ENCODE measurements at regions not wholly inside any gene's neighbourhood (a gene's known extent, or its start where the extent isn't known, plus 50 kb on each side); places are given as distances from the start of the nearest gene placed in this dataset.

DNA sequence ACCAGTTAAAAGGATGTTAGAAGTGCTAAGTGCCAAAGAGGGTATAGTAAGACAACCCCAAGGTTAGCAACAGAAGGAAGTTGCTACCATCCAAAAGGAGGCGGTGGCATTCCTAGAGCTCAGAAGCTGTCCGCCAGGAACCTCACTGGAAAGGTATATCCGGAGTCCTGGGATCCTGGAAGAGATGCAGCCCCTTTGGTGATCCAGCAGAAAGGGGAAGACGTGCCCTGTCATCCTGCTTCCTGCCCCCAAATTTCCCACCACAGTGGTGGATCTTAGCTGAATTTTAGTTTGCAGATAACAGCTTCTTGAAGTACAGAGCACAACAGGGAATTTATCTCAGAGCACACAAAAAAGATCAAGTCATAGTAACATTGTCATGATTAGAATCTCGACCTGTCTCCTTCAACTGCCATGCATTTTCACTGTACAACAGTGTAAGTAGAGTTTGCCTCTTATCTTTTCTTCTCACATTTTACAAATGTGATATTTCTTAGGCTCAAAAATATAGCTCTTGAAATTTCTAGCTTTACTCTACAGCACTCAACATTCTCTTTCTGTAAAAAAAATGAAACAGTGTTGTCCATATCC is 526.3 kb downstream of the SOX5 start:
- TF ChIP-seq, protein P1, sequence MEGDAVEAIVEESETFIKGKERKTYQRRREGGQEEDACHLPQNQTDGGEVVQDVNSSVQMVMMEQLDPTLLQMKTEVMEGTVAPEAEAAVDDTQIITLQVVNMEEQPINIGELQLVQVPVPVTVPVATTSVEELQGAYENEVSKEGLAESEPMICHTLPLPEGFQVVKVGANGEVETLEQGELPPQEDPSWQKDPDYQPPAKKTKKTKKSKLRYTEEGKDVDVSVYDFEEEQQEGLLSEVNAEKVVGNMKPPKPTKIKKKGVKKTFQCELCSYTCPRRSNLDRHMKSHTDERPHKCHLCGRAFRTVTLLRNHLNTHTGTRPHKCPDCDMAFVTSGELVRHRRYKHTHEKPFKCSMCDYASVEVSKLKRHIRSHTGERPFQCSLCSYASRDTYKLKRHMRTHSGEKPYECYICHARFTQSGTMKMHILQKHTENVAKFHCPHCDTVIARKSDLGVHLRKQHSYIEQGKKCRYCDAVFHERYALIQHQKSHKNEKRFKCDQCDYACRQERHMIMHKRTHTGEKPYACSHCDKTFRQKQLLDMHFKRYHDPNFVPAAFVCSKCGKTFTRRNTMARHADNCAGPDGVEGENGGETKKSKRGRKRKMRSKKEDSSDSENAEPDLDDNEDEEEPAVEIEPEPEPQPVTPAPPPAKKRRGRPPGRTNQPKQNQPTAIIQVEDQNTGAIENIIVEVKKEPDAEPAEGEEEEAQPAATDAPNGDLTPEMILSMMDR (IDR thresholded peaks at IDR 0.05 in 4 of 5, conservative IDR thresholded peaks at IDR 0.05 in 1 of 5): no peak
- TF ChIP-seq POLR2A (IDR thresholded peaks at IDR 0.05): no peak

All from gastrocnemius medialis (tissue), 4 donors.